Adrenal gland (tissue), 9 donors: ENCODE measurements at regions not wholly inside any gene's neighbourhood (a gene's known extent, or its start where the extent isn't known, plus 50 kb on each side); places are given as distances from the start of the nearest gene placed in this dataset.

Source experiments
- DNase-seq, 7 donors: peaks; one replicate each; pipeline ENCODE4 v3.0.0-alpha.2; 2019 to 2020
- H3K27ac ChIP-seq, 5 donors: fragments of 200-600 bp; sonication (generic) in 4 of 5; 1 replicate in 3 of 5; 2 replicates in 2 of 5; pipeline versions ENCODE4 v1.5.1 to v1.8.0; 2016 to 2020; ENCODE audit warnings: mild to moderate bottlenecking in 1 of 5
- H3K27me3 ChIP-seq: fragments of 200-600 bp; 2 replicates; pipeline ENCODE4 v1.8.0; 2021
- H3K36me3 ChIP-seq, 2 donors: fragments of 200-600 bp; replicated peaks in 1 of 2; 1 replicate in 1 of 2; 2 replicates in 1 of 2; pipeline versions ENCODE4 v1.5.1 to v1.8.0; 2018 to 2022
- H3K4me1 ChIP-seq, 2 donors: fragments of 200-600 bp; replicated peaks in 1 of 2; 1 replicate in 1 of 2; 2 replicates in 1 of 2; pipeline versions ENCODE4 v1.5.1 to v1.8.0; 2018 to 2021
- H3K4me3 ChIP-seq, 4 donors: fragments of 200-600 bp; sonication (generic) in 3 of 4; one replicate each; pipeline ENCODE4 v1.5.1; 2016 to 2018
- H3K9me3 ChIP-seq, 3 donors: fragments of 200-600 bp; sonication (generic) in 1 of 3; replicated peaks in 1 of 3; 1 replicate in 2 of 3; 2 replicates in 1 of 3; pipeline versions ENCODE4 v1.5.1 to v1.8.0; 2016 to 2021
- POLR2A ChIP-seq, 2 donors: fragments of 450-650 bp; IDR thresholded peaks; one replicate each; pipeline ENCODE4 v1.6.1; 2017; ENCODE audit warnings: antibody characterized with exemption in 2 of 2, mild to moderate bottlenecking in 2 of 2, moderate library complexity in 1 of 2
- WGBS, 4 donors: extraction: QIAGEN DNeasy Blood & Tissue Kit in 2 of 4; methylation state at CpG; one replicate each; pipeline versions ENCODE4 v1.1.5 to v1.1.7; 2013 to 2017; 5-methylcytosine and 5-hydroxymethylcytosine counted together
- intact Hi-C, 2 donors: fragments of 100-400 bp; cut with DNase I; formaldehyde crosslinking; loops; one replicate each; pipeline versions ENCODE4 v1.14.1 to v1.15.0; 2022 to 2023
- TF ChIP-seq, protein P1 (sequence below), 6 experiments: fragments of 450-650 bp in 4 of 6; fragments of 200-600 bp in 2 of 6; sonication (generic) in 1 of 6; IDR thresholded peaks; 1 replicate in 5 of 6; 2 replicates in 1 of 6; pipeline versions ENCODE4 v1.5.1 to v1.8.0; 2016 to 2021; ENCODE audit warnings: antibody characterized with exemption in 6 of 6, mild to moderate bottlenecking in 2 of 6, moderate library complexity in 1 of 6
- donor health status: healthy with polysubstance abuse.
- donor health status: Bipolar disorder and iron deficiency.
- donor health status: DM: yes; HTN: yes; CAD: no.
- donor health status: DM: no; HTN: no; CAD: no.
- donor health status: DM: no; HTN: no; CAD: no.

DNA sequence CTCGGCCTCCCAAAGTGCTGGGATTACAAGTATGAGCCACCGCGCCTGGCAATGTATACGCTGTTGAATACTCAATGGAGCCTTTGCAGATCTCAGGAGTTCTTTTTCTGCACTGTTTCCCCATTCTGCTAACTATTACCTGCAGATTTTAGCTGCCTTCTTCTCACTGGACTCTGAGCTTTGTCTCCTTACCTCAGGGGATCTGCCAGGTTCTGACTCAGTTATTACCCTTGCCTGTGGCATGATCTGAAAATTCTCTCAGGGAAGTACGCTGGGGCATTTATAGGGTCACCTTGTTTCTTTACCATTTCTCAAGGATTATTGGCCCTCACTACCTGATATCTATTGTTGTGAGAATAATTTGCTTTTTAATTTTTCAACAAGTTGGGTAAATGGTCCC, 56.6 kb upstream of the MAGED1 start:
- H3K4me3 ChIP-seq: no peak overlapping the region
- H3K4me1 ChIP-seq: no peaks in the 10 kb centered on the region
- WGBS, 4 donors: 89 to 100% (median 96%) methylated on average over 5 of the region's 5 CpGs
- TF ChIP-seq, protein P1, sequence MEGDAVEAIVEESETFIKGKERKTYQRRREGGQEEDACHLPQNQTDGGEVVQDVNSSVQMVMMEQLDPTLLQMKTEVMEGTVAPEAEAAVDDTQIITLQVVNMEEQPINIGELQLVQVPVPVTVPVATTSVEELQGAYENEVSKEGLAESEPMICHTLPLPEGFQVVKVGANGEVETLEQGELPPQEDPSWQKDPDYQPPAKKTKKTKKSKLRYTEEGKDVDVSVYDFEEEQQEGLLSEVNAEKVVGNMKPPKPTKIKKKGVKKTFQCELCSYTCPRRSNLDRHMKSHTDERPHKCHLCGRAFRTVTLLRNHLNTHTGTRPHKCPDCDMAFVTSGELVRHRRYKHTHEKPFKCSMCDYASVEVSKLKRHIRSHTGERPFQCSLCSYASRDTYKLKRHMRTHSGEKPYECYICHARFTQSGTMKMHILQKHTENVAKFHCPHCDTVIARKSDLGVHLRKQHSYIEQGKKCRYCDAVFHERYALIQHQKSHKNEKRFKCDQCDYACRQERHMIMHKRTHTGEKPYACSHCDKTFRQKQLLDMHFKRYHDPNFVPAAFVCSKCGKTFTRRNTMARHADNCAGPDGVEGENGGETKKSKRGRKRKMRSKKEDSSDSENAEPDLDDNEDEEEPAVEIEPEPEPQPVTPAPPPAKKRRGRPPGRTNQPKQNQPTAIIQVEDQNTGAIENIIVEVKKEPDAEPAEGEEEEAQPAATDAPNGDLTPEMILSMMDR (IDR thresholded peaks at IDR 0.05): no peak
- no peak for TF ChIP-seq POLR2A (IDR thresholded peaks at IDR 0.05)
- H3K9me3 ChIP-seq: no peaks in the 10 kb centered on the region
- H3K27ac ChIP-seq: no peak overlapping the region
- peaks cover 3% of the 10 kb centered on the region for H3K27me3 ChIP-seq
- H3K36me3 ChIP-seq: no peaks in the 10 kb centered on the region
- intact Hi-C loops: no loop called here
- no peak for DNase-seq

DNA sequence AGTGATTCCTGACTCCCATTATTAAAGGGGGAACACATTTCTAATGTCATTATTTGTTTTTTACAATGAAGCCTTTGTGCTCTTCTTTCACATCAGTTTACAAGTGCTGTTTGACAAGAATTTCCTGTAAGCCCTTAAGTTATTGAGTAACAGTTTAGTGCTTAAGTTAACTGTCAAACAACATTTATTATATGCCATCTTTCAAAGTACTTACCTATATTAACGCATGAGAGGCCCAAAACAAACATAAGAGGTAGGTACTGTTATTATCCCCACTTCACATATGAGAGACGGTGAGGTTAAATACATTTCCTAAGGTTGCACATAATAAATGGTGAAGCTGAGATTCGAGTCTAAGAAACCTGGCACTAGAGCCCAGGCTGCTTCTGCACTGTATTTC, 56.0 kb upstream of the MAGED1 start:
- Histone ChIP-seq H3K27ac (no peak overlapping the region), H3K27me3 (peaks cover 3% of the 10 kb centered on the region), H3K36me3 (no peaks in the 10 kb centered on the region), H3K9me3 (no peaks in the 10 kb centered on the region), H3K4me3 (no peak overlapping the region), H3K4me1 (no peaks in the 10 kb centered on the region)
- WGBS, 4 donors: 63 to 85% (median 77%) methylated on average over 3 of the region's 3 CpGs
- no peak for TF ChIP-seq POLR2A (IDR thresholded peaks at IDR 0.05)
- TF ChIP-seq, protein P1 (IDR thresholded peaks at IDR 0.05): no peak
- intact Hi-C loops: no loop called here
- no peak for DNase-seq

DNA sequence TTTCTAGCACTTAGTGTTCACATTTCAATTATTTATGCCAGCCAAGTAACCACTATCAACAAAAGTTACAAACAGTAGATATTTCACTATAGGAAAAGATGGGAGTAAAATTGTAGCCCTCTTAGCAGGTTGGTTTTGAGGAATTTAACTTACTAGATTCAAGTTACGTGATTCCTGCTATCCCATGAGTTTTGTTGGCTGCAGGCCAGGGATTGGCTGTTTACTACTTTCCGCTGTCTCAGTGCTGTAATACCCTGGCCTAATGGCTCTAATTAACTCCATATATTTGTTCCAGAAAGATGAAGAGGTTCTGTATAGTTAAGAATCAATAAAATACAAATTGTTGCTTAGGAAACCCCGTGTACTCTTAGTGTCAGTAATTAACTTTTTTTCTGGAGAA, 55.5 kb upstream of the MAGED1 start:
- DNase-seq: peak; percentile 15 to 65 (median 55)
- H3K9me3 ChIP-seq: no peaks in the 10 kb centered on the region
- no peak overlapping the region for H3K27ac ChIP-seq
- WGBS, 4 donors: 39 to 54% (median 53%) methylated on average over 3 of the region's 3 CpGs
- no peaks in the 10 kb centered on the region for H3K36me3 ChIP-seq
- intact Hi-C loops: no loop called here
- TF ChIP-seq, protein P1 (IDR thresholded peaks at IDR 0.05): no peak
- TF ChIP-seq POLR2A (IDR thresholded peaks at IDR 0.05): no peak
- no peak overlapping the region for H3K4me3 ChIP-seq
- no peaks in the 10 kb centered on the region for H3K4me1 ChIP-seq
- peaks cover 3% of the 10 kb centered on the region for H3K27me3 ChIP-seq
